Erythroblast (primary cell): ENCODE measurements at regions not wholly inside any gene's neighbourhood (a gene's known extent, or its start where the extent isn't known, plus 50 kb on each side); places are given as distances from the start of the nearest gene placed in this dataset.

ENCODE experiments used
- GATA1 ChIP-seq: IDR thresholded peaks from 2 replicates; pipeline ENCODE4 v1.6.1; 2011; ENCODE audit warnings: low read depth, mild to moderate bottlenecking, control low read depth, low read length, moderate library complexity
- POLR2A ChIP-seq: IDR thresholded peaks from 2 replicates; pipeline ENCODE4 v1.6.1; 2011; ENCODE audit warnings: mild to moderate bottlenecking, low read length

GRCh38 chr7:3138206-3138605 lies 94.5 kb upstream of the CARD11 start:
- TF ChIP-seq POLR2A, result no peak
- no peak for TF ChIP-seq GATA1
